GM19438 (cell line): ENCODE measurements at regions not wholly inside any gene's neighbourhood (a gene's known extent, or its start where the extent isn't known, plus 50 kb on each side); places are given as distances from the start of the nearest gene placed in this dataset.

Experiments
- ATAC-seq: cut with Tn5 transposase; IDR thresholded peaks from one replicate; pipeline ENCODE4 v1.9.1; 2021; ENCODE audit warnings: low read depth; ENCODE audit not compliant: unreplicated experiment

DNA sequence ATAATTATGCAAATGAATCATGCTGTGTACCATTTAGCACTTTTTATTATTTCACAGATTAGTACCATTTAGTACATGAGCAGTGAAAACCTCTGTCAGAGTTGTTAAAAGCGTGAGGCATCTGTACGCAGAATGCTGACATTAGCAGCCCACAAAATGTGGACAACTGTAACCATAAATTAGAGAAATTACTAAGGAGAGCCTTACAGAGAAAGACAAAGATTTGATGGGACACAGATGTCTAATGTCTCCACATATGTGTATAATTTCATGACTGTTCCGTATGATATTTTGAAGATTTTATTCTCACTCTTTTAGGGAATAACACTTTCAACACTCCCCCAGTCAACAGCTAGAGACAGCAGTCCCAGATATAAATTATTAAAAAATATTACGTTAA is 414.0 kb upstream of the ANKRD30A start:
- ATAC-seq, result no peak

DNA sequence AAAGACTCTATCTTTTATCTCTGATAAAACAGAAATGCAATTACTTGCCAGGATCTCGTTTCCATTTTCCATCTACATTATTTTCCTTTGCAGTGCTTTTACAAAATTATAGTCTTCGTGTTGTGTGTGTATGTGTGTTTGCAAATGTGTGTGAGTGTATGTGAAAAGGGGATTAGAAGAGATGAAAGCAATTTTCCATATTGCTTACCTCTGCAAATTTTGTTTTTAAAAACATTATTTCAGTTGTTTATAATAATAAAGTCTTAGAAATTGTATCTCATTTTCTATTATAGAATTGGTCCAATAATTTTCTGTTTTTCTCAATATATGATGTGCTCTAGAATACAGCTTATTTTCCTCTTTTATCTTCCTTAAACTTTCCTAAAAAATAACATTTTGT is 421.3 kb upstream of the ANKRD30A start:
- no peak for ATAC-seq

DNA sequence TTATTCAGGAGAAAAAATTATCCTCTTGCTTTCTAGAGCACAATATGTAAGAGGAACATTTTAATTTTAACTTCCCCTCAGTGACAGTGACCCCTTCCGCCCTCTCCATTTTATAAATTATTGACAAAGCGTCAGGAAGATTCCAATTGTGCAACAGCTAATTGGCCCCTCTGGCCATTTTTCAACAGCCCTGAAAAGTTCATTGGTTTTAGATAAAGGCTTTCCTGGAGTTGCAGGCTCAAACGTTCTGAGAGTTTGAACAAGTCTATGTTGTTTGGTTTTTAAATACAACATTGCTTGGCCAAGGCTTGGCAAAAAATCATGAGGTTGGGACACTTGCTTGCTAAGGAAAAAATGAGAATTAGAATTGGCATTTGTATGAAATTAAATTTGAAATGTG is 422.2 kb upstream of the ANKRD30A start:
- ATAC-seq, result no peak

DNA sequence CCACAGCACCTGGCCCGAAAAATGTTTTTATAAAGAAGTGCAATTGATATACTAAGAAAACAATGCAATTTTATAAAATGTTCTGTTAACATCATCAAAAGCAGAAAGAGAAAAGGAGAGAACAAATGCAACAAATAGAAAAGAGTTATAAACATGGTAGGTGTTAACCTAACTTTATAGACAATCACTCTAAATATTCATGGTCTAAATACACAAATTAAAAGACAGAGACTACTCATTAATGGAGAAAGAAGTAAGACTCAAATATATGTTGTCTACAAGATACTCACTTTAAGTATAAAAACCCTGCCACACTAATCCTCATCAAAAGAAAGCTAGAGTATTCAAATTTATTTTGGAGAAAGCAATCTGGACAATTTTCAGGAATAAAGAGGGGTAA is 425.3 kb upstream of the ANKRD30A start:
- no peak for ATAC-seq

DNA sequence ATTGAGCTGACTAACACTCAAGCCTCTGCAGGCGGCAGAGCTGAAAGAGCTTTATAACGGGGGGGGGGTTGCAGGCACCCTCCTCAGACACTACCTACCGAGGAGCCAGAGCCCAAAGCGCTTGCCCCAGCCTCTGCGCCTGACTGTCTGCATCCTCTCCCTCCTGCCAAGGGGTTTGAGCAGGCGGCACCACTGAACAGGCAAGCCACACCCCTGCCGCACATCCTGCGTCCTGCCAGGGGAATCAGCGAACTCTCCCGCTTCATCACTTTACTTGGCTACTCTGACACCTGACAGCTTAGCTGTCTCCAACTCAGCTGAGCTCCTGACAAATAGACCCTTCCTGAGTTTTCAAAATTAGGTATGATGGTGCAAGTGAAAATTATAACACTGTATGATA is 432.6 kb upstream of the ANKRD30A start:
- ATAC-seq, result no peak

DNA sequence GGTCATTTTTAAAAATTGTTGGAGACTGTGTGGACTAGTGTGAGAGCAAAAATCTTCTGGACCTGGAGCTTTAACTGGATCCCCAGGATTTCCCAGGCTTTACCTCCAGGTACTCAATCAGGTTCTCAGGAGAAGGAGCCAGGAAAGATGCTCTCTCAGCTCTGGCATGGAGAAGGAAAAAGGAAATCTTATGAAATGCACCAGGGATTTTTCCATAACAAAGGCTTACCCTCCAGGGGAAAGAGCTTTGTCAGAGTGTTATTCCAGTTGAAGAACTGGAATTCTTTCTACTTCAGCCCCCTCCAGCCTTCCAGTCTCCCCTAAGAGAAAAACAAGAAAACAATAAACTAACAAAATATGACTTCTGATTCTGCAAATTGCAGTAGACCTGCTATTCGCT is 436.7 kb upstream of the ANKRD30A start:
- no peak for ATAC-seq

DNA sequence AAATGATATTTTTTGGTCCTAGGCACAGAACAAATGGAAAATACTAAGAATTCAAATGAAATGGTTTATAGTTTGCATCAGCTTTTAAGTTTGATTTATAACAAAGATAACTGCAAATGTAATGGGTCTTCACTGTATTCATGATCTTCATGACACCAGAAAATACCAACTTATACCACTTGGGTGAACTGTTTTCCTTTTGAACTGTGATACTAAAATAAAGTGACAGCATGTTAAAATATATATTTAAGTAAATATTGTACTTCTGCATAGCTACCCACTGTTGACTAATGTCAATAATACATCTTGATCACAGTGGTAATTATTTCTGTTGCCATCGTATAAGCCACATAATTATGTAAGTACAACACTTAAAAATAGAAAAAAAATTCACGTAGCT is 442.0 kb upstream of the ANKRD30A start:
- no peak for ATAC-seq

DNA sequence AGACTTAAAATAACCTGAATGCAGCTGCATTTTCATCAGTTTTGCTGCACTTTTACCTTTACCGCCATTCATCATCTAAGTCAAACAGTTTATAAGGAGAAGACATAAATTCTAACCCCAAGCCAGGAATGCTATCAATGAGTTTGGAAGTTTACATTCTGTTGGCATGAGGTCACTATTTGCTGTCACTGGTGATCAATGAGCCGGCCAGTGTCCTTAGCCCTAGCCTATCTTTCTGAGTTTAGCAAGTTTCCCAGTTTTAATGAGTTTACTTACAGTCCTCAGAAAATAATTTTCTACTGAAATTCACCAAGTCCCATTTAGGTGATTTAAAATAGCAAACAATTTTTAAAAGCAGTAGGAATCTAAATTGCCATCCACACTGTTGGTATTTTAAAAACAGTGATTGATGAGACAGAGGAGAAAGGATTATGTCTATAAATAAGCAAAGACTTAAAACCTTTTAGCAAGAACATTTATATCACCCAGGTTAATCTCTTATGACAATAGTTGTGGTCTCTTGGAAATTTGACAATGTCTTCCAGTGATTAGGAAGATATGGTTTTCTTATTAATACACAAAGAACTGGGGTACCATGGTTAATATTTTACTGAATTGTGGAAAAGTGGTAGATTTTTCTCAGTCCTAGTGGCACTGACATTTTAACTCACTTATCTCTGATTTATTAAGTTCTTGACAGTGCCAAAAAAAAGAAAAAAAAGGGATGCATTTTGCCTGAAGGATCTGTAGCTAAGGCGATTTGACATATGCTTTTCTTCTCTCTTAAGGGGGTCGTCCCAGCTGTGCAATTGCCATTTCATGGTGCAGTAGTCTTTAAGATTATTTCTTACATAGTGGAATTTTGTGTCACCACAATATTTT is 443.4 kb upstream of the ANKRD30A start:
- ATAC-seq, result no peak

DNA sequence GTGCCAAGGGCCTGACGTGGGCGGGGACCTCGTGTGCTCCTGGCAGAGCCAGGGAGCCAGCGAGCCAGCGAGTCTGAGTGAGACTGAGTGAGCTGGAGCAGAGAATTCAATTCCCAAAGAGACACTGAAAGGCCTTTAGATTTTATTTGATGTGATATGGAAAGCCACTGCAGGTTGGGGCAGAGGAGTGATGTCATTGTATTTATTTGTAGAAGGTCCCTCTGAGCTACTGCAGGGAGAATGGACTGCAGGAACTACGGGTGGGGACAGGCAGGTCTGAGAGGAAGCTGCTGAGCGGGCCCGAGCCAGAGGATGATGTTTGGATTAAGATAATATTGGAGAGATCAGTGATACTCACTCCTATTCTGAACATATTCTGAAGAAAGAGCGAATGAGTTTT is 445.8 kb upstream of the ANKRD30A start:
- ATAC-seq, result no peak

DNA sequence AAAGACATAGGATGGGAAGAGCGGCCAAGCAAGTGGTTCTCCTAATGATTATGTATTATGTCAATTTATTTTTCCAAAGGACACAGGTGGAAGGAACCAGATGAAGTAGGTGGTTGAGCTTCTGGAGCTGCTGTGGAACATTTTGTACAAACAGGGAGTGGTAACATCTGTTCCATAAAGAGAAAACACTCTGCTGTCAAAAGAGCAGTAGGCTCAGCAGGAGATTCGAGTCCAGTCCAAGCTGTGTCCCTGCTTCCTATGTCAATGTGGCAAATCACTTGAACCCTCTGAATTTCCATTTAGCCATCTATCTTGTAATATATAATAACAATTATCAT is 448.0 kb upstream of the ANKRD30A start:
- ATAC-seq, result no peak

DNA sequence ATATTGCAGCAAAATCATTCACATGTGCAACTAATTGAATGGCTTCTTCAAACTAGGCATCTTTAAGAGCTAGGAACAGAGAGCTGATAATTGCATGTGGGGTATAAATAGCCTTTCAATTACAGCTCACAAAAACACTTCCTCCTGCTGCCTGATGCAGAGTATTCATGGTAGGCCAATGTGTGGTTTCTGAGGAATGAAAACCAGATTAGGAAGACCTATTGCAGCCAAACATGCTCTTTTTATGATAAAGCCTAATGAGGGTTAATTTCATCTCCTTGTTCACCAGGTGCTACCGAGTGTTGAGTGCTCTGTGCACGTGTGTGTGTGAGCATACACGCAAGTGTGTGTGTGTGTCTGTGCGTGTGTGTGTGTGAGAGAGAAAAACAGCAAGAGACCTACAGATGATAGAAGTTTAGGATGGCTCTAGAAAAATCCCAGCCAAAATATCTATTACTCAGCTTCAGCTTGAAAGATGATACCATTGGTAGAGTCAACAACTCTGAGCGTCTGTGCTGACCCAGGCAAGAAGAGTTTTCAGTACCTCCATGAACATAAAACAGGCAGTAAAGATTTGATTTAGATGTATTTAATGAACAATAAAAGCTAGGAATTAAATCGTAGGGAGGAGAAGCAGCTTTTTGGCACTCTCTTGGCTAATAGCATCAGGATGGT is 448.5 kb upstream of the ANKRD30A start:
- no peak for ATAC-seq

DNA sequence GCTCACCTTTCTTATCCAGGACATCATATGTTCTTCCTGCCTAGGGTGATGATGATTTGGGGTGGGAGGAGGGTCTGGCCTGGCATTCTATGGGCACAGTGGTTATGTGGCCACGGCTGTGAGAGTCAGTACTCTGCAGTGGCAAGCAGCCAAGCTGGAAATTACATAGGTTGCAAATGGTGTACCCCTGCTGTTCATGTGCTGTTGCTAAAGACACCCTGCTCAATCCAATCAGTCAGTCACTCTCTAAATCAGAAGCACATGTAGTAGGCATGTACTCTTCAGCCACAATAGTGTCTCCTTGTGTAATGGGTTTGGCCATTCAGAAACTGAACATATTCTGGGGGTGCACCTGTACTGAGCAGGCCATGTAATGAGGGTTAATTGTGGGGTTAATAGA is 449.1 kb upstream of the ANKRD30A start:
- ATAC-seq, result no peak

DNA sequence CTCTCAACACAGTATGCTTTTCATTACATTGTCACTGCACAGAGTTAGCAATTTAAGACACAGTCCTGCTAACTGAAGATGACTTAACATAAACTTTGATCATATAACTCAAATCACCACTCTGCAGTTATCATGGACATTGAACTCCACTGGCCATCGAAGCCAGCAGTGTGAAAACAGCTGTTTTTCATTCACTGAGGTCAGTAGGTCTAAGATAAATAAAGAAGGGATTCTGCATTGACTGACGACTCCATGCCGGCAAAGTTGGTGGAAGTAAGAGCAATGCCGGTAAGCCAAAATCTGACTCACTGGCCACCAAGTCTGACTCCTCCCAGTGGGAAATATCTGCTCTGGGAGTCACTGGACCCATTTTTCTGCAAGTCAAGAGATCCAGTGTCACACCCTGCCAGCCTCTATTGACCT is 449.9 kb upstream of the ANKRD30A start:
- no peak for ATAC-seq

DNA sequence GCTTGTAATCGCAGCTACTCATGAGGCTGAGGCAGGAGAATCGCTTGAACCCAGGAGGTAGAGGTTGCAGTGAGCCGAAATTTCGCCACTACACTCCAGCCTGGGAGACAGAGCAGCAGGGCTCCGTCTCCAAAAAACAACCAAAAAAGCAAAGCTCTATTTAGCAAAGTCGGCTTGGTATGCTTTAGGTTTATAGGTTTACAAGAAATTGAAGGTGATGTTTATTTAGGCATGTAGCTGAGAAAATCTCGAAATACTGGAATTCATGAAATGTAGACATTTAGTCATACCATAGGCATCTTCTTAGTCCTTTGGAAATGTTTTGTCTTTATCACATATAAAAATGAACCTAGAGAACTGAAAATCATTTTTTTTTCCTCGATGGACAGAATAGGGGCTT is 453.8 kb upstream of the ANKRD30A start:
- no peak for ATAC-seq

DNA sequence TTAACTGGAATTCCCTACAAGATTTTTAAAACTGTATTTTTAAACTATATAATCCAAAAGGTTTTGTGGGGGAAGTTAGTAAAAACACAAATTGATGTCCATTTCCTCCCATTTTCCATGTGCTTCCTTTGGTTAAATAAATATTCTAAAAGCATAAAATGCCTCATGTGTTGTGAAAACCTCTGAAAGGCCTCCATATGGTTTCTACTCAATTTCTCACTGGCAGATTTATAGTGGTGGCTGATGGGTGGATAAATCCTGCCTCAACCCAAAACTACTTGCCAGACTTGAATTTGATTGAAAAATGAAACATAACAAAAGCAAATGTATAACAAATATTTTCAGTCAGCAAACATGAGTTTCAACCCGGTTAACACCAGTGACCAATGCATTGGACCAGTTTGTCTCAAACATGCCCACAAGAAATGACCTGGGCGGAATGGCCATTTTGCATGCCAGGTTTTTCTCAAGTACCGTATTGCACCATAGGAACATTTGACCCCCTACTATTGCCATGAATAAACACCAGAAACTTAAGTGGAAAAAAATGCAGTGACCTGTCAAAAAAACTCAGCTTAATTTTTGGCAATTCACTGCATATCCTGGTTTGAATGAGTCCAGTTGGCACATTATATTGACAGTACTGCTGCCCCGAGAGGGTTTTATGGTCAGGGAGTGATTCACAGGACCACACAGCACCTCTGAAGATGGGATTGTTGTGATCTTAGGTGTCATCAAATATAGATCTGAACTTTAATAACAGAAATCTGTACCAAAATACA is 454.6 kb upstream of the ANKRD30A start:
- ATAC-seq, result no peak

DNA sequence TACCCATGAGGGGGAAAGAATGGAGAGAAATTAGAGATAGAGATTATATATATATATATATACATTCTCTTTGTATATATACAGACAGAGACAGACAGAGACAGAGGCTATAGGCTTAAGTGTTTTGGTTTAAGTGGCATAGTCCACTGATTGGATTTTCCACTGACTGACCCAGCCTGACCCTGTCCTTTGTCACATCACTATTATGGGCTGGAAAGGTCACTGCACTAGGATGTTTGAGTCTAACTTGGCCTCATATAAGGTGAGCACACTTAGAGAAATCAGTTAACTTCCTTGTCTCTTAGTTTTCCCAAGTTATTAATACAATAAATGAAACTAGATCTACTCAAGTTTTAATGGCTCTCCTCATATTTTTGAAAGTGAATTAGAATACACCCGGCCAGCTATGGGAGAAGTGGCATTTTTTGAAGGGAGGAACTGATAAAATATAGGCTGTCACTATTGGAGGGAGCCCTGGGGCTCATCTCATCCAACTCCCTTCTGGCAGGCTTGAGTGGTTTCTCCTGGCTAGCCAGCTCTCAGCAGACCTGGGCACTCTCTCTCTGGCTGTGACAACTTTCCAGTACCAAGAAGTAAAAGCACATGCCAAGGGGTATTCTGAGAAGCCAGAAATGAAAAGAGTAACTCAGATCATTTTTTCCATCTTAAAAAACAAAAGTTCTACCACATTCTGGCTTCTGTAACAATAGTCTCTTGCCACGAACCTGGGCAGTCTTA is 455.6 kb upstream of the ANKRD30A start:
- ATAC-seq, result no peak

DNA sequence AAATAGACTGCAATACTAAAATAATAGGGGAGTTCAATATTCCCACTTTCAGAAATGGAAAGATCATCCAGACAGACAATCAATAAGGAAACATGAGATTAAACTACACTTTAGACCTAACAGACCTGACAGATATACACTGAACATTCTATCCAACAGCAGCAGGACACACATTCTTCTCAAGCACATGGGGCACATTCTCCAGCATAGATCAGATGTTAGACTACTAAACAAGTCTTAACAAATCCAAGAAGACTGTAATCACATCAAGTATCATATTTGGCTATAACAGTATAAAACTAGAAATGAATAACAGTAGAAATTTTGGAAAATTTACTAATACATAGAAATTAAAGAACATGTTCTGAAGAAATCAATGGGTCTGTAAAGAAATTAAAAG is 458.9 kb upstream of the ANKRD30A start:
- no peak for ATAC-seq

DNA sequence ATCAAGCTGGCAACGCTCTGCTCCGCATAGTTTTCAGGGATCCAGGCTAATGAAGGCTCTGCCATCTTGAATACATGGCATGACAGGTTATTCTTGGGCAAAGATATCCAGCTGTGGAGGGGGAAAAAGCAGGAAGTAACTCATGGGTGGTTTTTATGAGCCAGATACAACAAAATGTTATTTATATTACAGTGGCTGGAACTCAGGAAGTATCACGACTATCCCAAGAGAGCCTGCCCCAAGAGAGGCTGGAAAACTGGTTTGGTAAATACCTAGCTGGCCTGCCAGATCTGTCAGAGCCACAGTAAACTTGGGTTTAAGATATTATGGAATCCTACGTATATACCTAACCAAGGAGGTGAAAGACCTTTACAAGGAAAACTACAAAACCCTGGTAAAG is 462.8 kb upstream of the ANKRD30A start:
- ATAC-seq, result no peak

DNA sequence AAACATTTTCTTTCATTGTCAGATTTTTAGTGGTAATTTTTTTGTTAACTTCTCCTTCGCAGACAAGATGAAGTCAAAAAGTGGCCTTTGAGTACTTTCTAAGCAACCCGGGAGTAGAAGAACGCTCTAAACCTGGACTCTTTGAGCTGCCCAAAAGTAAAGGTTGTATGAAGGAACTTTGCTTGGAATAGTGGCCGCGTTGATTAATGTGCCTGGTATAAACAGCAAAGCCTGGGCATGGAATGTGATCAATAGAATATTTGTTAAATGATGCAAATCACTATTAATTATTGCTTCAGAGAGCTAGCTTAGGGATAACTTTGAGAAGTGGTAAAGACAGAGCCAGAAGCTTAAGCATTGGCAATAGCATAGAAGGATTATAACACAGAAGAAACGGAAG is 475.1 kb upstream of the ANKRD30A start:
- ATAC-seq, result no peak

DNA sequence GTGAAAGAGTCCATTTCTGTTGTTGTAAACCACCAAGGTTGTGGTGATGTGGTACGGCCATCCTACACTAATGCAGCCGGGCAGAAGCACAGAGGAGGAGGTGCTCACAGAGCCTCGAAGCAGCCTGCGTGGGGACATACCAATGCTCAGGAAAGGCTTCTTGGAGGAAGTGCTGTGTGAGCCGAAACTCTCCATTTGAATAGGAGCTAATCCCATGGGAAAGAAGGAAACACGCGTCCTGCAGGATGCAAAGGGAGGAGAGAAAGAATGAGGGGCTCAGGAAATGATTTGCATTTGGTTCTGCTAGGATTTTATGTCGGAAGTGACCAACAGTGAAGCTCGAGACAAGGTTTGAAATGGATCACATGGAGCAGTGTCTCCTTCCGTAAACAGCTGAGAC is 477.9 kb upstream of the ANKRD30A start:
- no peak for ATAC-seq

DNA sequence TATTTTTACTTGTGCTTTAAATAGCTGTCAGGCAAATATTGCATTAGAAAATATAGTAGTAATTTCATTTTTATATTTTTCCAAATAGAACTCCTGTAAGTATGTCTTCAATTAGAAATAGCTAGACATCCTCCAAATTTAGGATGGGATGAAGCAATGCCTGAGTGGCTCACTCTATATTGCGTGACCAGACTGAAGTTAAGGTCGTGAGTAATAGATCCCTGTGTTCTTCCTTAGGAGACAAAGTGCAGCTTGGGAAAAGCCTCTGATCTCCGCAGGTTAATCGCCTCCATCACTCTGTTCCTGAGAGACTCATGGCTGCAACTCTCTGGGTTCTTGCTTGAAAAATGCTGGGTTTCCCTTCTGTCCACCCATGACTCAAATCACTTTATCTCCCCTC is 484.8 kb upstream of the ANKRD30A start:
- no peak for ATAC-seq
